Transverse colon (tissue), 4 donors: ENCODE measurements at regions not wholly inside any gene's neighbourhood (a gene's known extent, or its start where the extent isn't known, plus 50 kb on each side); places are given as distances from the start of the nearest gene placed in this dataset.

Experiments used
- CTCF ChIP-seq, 5 experiments: fragments of 200-600 bp in 3 of 5; fragments of 450-650 bp in 2 of 5; sonication (generic) in 3 of 5; IDR thresholded peaks; 1 replicate in 2 of 5; 2 replicates in 3 of 5; pipeline ENCODE4 v1.5.1; 2016 to 2017; ENCODE audit warnings: antibody characterized with exemption in 5 of 5, inconsistent platforms in 3 of 5, mild to moderate bottlenecking in 2 of 5, moderate library complexity in 1 of 5
- POLR2AphosphoS5 ChIP-seq, 3 donors: sonication (generic); formaldehyde crosslinking; IDR thresholded peaks; one replicate each; pipeline ENCODE4 v1.6.1; 2016; ENCODE audit warnings: antibody characterized with exemption in 3 of 3

GRCh38 chr4:33465565-33465964 lies 2745.4 kb downstream of the PCDH7 start:
- TF ChIP-seq CTCF (IDR thresholded peaks at IDR 0.05) (no peak), POLR2AphosphoS5 (IDR thresholded peaks at IDR 0.05) (no peak)
